ENCODE measurements at regions not wholly inside any gene's neighbourhood (a gene's known extent, or its start where the extent isn't known, plus 50 kb on each side); places are given as distances from the start of the nearest gene placed in this dataset.

DNA sequence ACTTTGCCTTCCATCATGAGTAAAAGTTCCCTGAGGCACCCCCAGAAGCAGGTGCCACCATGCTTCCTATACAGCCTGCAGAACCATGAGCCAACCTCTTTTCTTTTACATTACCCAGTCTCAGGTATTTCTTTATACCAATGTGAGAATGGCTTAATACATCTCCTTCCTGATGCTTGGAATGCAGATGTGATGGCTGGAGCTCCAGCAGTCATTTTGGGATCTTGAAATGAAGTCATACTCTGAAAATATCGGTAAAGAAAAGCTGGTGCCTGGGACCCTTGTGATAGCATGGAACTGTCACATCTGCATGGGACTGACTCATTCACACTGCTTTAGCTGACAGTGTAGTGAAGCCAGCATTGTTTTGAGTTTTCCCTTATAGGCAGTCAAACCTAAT is 634.5 kb upstream of the NRP1 start:
- TF ChIP-seq EZH2 (IDR thresholded peaks at IDR 0.05; ENCODE audit: low read length, missing control alignments), result no peak
- TF ChIP-seq, protein P1, sequence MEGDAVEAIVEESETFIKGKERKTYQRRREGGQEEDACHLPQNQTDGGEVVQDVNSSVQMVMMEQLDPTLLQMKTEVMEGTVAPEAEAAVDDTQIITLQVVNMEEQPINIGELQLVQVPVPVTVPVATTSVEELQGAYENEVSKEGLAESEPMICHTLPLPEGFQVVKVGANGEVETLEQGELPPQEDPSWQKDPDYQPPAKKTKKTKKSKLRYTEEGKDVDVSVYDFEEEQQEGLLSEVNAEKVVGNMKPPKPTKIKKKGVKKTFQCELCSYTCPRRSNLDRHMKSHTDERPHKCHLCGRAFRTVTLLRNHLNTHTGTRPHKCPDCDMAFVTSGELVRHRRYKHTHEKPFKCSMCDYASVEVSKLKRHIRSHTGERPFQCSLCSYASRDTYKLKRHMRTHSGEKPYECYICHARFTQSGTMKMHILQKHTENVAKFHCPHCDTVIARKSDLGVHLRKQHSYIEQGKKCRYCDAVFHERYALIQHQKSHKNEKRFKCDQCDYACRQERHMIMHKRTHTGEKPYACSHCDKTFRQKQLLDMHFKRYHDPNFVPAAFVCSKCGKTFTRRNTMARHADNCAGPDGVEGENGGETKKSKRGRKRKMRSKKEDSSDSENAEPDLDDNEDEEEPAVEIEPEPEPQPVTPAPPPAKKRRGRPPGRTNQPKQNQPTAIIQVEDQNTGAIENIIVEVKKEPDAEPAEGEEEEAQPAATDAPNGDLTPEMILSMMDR (conservative IDR thresholded peaks at IDR 0.05 in 1 of 2, IDR thresholded peaks at IDR 0.05 in 1 of 2; ENCODE audit: low read depth in 1 of 2, low read length in 2 of 2), result no peak
- Histone ChIP-seq H3K27ac (ENCODE audit: insufficient read depth, low read length) (no peak overlapping the region), H3K4me1 (ENCODE audit: control insufficient read depth, extremely low read depth, insufficient read depth, low read length) (no peaks in the 10 kb centered on the region), H3K4me2 (ENCODE audit: extremely low read depth, insufficient read depth, low read length) (no peak overlapping the region), H3K27me3 (ENCODE audit: control insufficient read depth, insufficient read depth, low read length) (no peaks in the 10 kb centered on the region), H3K9ac (ENCODE audit: insufficient read depth, low read length) (no peak overlapping the region), H4K20me1 (ENCODE audit: control insufficient read depth, extremely low read depth, insufficient read depth, low read length) (no peaks in the 10 kb centered on the region), H3K36me3 (ENCODE audit: control insufficient read depth, insufficient read depth, low read length) (no peaks in the 10 kb centered on the region), H3K4me3 (replicated peaks in 1 of 4; ENCODE audit: control extremely low read depth in 1 of 4, insufficient read depth in 1 of 4, low read depth in 3 of 4, low read length in 4 of 4) (no peak overlapping the region), H3K9me3 (ENCODE audit: control insufficient read depth, insufficient read depth, low read depth, low read length) (no peaks in the 10 kb centered on the region), H3K79me2 (ENCODE audit: control insufficient read depth, insufficient read depth, low read length) (no peaks in the 10 kb centered on the region), H2AFZ (ENCODE audit: low read length) (no peak overlapping the region)
- DNase-seq (ENCODE audit: low read depth in 2 of 2), result no peak

DNA sequence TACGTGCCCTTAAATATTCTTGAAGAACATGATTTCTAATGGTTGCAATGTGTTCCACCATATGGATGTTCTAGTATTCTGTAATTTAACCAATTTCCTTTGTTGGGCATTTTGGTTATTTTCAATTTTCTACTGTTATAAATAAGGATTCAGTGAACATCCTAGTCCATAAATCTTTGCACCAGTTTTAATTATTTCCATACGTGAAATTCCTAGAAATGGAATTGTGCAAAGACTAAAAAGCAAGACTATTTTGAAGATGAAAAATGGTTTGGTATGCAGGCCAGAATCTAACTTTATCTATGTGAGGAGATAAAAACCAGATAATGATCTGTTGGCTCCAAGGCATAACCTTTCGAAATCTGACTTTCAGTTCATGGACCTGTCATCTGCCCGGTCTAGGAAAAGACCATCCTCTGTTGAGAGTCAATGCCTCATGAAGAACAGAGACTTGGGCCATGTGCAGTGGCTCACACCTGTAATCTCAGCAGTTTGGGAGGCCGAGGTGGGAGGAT is 633.2 kb upstream of the NRP1 start:
- TF ChIP-seq EZH2 (IDR thresholded peaks at IDR 0.05; ENCODE audit: low read length, missing control alignments), result no peak
- TF ChIP-seq, protein P1 (conservative IDR thresholded peaks at IDR 0.05 in 1 of 2, IDR thresholded peaks at IDR 0.05 in 1 of 2; ENCODE audit: low read depth in 1 of 2, low read length in 2 of 2), result no peak
- Histone ChIP-seq H2AFZ (ENCODE audit: low read length) (no peak overlapping the region), H3K9ac (ENCODE audit: insufficient read depth, low read length) (no peak overlapping the region), H3K79me2 (ENCODE audit: control insufficient read depth, insufficient read depth, low read length) (no peaks in the 10 kb centered on the region), H3K4me2 (ENCODE audit: extremely low read depth, insufficient read depth, low read length) (no peak overlapping the region), H3K36me3 (ENCODE audit: control insufficient read depth, insufficient read depth, low read length) (no peaks in the 10 kb centered on the region), H3K27me3 (ENCODE audit: control insufficient read depth, insufficient read depth, low read length) (no peaks in the 10 kb centered on the region), H3K9me3 (ENCODE audit: control insufficient read depth, insufficient read depth, low read depth, low read length) (no peaks in the 10 kb centered on the region), H3K27ac (ENCODE audit: insufficient read depth, low read length) (no peak overlapping the region), H3K4me1 (ENCODE audit: control insufficient read depth, extremely low read depth, insufficient read depth, low read length) (no peaks in the 10 kb centered on the region), H3K4me3 (replicated peaks in 1 of 4; ENCODE audit: control extremely low read depth in 1 of 4, insufficient read depth in 1 of 4, low read depth in 3 of 4, low read length in 4 of 4) (no peak overlapping the region), H4K20me1 (ENCODE audit: control insufficient read depth, extremely low read depth, insufficient read depth, low read length) (no peaks in the 10 kb centered on the region)
- DNase-seq (ENCODE audit: low read depth in 2 of 2), result no peak

DNA sequence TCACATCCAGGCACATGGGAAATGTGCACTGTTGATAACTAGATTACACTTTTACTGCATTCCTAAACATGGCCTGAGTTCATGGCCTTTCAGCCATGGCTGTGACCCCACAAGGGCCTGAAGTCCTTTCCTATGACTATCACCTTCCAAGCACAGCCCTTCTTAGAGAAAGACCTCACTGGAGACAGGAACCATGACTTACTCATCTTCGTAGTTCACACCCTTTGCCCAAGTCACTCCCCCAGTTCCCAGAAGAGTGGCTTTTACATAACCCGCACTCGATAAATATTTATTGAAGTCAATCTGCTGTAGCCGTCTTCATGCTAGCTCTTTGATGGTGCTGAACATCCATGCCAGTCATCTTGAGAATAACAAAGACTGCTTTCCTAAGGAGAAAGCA is 632.5 kb upstream of the NRP1 start:
- no peaks in the 10 kb centered on the region for H3K79me2 ChIP-seq (ENCODE audit: control insufficient read depth, insufficient read depth, low read length)
- H3K36me3 ChIP-seq (ENCODE audit: control insufficient read depth, insufficient read depth, low read length), result no peaks in the 10 kb centered on the region
- no peaks in the 10 kb centered on the region for H4K20me1 ChIP-seq (ENCODE audit: control insufficient read depth, extremely low read depth, insufficient read depth, low read length)
- no peak overlapping the region for H2AFZ ChIP-seq (ENCODE audit: low read length)
- H3K4me1 ChIP-seq (ENCODE audit: control insufficient read depth, extremely low read depth, insufficient read depth, low read length), result no peaks in the 10 kb centered on the region
- no peak for TF ChIP-seq EZH2 (IDR thresholded peaks at IDR 0.05; ENCODE audit: low read length, missing control alignments)
- TF ChIP-seq, protein P1 (conservative IDR thresholded peaks at IDR 0.05 in 1 of 2, IDR thresholded peaks at IDR 0.05 in 1 of 2; ENCODE audit: low read depth in 1 of 2, low read length in 2 of 2), result no peak
- DNase-seq (ENCODE audit: low read depth in 2 of 2), result no peak
- H3K4me2 ChIP-seq (ENCODE audit: extremely low read depth, insufficient read depth, low read length), result no peak overlapping the region
- H3K4me3 ChIP-seq (replicated peaks in 1 of 4; ENCODE audit: control extremely low read depth in 1 of 4, insufficient read depth in 1 of 4, low read depth in 3 of 4, low read length in 4 of 4), result no peak overlapping the region
- no peak overlapping the region for H3K9ac ChIP-seq (ENCODE audit: insufficient read depth, low read length)
- no peaks in the 10 kb centered on the region for H3K27me3 ChIP-seq (ENCODE audit: control insufficient read depth, insufficient read depth, low read length)
- H3K9me3 ChIP-seq (ENCODE audit: control insufficient read depth, insufficient read depth, low read depth, low read length), result no peaks in the 10 kb centered on the region
- H3K27ac ChIP-seq (ENCODE audit: insufficient read depth, low read length), result no peak overlapping the region
